Medulla oblongata (tissue), 1 donor: ENCODE measurements at regions not wholly inside any gene's neighbourhood (a gene's known extent, or its start where the extent isn't known, plus 50 kb on each side); places are given as distances from the start of the nearest gene placed in this dataset.

Source experiments
- DNase-seq: peaks from one replicate; pipeline ENCODE4 v3.0.0-alpha.2; 2015; ENCODE audit errors: extremely low spot score

GRCh38 chr12:124458992-124459851 lies 108.2 kb downstream of the NCOR2 start:
- DNase-seq, result no peak

GRCh38 chr12:124458220-124458991 lies 109.0 kb downstream of the NCOR2 start:
- no peak for DNase-seq

DNA sequence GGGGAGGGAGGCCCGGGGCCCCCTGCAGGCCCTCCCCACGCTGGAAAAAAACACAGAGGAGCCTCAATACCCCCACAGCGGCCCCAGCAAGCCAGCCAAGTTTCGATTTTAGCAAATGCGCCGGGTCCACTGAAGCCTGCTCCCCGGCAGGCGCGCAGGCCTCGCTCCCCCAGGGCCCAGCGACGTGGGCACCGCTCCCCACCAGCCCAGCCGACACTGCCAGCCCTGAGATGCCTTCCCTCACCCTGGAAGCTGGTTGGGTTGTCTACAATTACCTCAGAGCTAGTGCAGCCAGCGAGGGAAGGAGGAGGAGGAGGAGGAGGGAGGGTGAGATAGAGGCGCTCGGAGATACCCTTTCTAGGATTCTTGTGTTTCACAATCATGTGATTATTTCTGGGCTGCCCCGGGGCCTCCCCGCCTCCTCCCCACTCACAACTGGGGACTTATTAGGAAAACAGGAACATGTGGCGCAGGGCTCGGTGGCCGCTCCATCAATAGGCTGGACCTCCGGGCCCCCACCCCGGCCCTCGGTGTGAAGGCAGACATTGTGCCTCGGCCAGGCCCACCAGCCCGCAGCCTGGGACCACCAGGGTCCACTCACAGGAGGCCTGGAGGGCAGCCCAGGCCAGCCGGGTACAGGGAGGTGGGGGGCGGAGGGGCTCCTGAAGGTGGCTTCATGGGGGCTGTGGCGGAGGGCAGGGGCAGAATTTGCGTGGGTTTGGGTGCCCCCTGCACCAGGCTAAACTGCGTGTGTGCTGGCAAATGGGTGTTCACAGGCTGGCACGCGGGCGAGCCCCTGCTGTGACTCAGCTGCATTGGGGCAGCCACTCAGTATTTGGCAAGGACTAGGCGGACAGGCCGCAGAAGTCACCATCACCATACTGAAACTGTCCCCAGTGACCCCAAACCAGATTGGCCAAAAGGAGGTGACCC lies 109.9 kb downstream of the NCOR2 start:
- DNase-seq, result peak; percentile 86

DNA sequence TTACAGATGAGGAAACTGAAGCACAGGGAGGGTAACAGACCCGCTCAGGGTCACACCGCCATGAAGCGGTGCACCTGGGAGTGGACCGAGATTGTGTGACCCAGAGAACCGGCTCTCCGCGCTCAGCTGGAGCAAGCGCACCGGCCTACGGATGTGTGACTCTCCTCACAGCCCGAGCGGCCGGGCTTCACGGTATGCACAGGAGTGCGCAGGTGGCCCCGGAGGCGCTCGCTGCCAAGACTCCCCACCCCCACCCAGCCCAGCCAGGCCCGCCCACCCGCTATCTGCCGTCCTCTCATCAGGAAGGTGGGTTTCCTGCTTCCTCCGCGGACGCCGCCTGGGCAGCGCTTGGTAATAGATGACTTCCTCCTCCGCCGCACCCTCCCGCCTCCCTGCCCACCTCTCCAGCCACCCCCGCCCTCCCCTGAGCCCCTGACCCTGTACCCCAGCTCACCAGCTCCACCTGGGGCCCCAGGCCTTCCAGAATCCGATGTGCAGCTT lies 110.7 kb downstream of the NCOR2 start:
- no peak for DNase-seq

DNA sequence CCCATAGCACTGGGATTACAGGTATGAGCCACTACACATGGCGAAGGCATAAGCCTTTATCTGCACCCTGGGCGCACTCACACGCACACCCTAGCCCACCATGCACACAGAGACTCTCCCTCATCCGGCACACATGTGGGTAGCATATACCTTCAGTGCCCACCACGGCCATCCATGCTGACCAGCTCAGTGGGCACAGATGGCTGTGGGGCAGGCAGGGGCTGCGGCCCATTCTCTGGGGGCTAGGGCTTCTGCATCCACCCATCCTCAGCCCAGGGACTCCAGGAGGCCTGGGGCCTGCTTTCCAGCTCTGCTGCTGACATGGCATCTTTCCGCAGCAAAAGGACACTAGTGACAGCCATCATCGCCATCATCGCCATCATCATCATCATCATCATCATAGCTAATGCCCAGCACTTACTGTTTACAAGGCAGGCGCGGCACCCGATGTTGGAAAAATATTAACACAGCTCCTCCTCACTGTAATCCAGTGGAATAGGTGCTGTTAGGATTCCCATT lies 111.2 kb downstream of the NCOR2 start:
- no peak for DNase-seq

DNA sequence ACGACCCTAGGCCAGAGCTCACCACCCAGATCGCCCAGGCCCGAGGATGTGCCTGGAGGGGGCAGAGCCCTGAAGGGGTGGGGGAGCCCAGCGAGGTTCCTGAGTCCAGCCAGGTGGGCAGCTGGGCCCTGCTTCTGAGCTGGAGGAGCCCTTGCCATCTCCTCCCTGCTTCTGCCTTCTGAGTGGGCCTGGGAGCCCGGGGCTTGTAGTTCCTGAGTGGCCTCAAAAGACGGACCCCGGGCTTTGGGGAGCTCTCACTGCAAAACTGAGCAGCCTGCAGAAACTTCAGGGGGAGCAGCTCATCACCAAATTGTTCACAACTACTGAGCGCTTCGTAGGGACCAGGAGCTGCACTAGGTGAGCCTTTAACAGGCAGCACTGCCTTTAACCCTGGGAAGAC lies 112.1 kb downstream of the NCOR2 start:
- no peak for DNase-seq

GRCh38 chr12:124454735-124455134 lies 112.7 kb downstream of the NCOR2 start:
- no peak for DNase-seq

- DNase-seq, result no peak
These were observed 113.1 kb downstream of the NCOR2 start for GRCh38 chr12:124454352-124454725.

- peak; percentile 80 for DNase-seq
These were observed 113.7 kb downstream of the NCOR2 start for GRCh38 chr12:124453419-124454351.

DNA sequence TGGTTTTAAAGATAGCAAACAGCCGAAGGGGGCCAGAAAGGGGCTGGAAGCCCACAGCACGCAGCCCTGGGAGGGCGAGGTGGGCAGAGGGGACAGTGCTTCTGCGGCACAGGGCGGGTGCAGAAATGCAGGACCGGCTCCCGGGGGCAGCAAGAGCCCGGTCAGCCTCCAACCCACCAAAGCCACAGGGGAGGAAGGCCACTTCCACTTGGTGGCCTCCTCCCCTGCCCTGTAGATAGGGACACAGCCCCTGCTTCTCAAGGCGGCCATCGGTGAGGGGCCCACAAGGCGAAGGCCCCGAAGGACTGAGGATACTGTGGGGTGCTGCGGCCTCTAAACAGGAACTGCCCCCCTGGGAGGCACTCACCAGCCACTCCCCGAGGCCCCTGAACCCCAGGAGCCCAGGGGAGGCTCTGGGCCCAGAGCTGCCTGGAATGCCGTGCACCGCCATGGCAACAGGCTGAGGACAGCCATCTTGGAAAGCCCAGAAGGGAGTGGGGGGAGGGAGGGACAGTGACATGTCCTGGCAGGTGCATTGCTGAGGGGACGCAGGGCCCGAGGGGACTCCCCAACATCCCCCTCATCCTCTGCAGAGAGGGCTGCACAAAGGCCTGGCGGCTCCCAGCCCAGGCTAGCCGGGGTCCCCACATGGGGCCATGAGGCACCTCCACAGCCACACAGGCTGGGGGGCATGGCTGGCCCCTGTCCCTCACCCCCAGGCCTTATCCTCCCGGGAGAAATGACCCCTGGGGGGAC lies 114.7 kb downstream of the NCOR2 start:
- DNase-seq, result no peak

- no peak for DNase-seq
These were observed 115.7 kb downstream of the NCOR2 start for GRCh38 chr12:124451637-124452243.

- DNase-seq, result no peak
These were observed 116.4 kb downstream of the NCOR2 start for GRCh38 chr12:124451016-124451415.

GRCh38 chr12:124450376-124450750 lies 117.0 kb downstream of the NCOR2 start:
- DNase-seq, result no peak

DNA sequence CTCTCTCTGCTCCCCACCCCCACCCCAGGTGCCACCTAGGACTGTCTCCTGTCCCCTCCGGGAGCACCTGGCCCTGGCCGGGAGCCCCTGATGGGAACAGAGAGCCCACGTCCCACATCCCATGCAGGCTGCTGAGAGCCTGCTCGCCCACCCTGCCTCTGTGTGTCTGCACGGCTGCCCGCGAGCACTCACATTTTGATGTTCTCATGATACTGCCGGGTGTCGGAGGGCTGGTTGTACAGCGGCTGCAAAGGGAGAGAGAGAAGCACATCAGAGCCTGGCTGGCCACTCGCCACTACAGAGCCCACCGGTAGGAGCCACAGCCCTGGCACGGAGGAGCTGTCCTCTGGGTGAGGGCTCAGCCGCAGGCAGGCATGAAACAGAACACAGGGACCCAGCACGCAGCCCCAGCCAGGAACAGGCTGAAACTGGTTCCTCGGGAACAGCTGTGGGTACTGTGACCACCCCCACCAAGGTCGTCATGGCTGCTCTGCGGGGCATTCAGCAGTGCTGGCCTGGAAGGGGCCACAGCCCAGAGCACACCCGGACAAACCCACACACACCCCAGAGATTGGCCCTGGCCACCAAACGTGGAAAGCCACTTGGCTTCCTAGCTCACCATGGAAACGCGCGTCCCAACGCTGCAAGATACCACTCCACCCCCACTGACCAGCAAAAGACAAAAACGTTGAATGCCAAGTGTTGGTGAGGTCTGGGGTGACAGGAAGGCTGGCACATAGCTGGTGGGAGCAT lies 117.6 kb downstream of the NCOR2 start:
- DNase-seq, result no peak

DNA sequence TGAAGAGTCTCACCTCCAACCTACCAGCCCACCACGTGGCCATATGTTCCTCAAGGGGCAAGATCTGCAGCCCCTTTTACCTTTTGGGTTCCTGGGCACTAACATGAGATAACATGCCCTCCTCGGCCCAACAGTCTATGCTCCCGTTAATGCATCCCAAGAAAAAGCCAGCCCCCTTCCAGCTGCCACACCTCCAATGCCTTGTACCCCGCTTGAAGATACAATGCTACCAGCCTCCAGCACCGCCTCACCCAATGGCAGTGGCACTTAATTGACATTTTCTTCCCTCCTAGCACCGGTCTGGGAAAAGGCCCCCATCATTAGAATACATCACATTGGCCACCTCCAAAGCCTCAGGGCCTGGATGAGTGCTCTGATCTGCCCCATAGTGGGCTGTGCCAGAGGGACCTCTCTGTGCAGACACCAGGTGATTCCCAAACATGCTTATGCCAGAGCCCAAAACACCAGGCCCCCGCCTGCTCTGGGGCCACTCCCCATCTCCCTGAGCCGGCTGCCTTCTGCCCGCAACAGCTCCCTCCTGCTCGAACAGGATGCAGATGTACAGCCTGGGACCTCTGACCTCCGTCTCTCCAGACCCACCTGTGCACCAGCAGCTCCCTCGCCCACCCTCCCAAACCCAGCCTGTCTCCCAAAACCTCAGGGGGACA lies 118.3 kb downstream of the NCOR2 start:
- no peak for DNase-seq

DNA sequence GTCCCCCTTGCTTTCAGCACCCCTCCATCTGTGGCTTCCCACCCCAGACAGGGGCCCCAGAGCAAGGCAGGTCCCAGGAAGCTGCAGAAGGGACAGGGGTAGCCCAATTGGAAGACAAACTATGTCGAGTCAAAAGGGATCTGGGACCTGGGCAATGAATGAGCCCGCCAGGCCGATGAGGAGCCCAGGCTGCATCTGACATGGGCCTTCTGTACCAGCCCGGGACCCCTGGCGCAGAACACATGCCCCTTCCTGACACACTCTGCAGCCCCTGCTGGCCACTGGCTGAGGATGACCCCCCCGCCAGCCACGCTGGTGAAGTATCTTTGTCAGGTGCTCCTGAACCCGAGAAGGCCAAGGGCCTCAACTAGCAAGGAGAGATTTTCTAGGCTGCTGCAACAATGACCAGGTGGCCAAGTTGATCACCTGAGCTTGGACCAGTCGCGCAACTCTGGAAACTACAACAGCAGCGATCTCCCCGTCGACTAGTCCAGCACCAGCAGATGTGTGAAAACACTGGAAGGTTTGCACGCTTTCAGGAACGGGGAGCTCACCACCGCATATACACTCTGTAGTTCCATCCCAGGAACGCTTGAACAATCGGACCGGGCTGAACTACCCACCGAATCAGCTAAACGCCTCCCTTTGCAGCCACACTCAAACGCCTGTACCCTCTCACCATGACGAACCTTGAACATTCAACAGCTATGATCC lies 119.0 kb downstream of the NCOR2 start:
- no peak for DNase-seq

DNA sequence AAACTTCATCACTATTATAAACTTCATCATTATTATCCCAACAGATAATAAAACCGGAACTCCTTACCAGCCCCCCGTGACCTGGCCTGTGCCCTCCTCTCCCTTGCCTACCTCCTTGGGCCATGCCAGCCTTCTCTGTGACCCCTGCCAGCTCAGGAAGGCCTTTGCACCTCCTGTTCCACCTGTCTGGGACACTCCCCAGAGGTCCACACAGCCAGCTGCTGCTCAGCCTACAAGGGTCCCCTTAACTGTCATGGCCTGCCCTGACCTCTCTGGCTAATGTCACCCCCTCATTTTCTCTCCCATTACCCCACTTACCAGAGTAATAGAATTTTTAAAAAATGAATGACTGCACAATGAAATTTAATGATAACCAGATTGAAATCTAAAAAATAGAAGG lies 121.0 kb downstream of the NCOR2 start:
- no peak for DNase-seq
